Thyroid gland (tissue), 4 donors: ENCODE measurements at regions not wholly inside any gene's neighbourhood (a gene's known extent, or its start where the extent isn't known, plus 50 kb on each side); places are given as distances from the start of the nearest gene placed in this dataset.

Experiments
- CTCF ChIP-seq, 6 experiments: fragments of 200-600 bp in 3 of 6; fragments of 450-650 bp in 3 of 6; sonication (generic) in 3 of 6; IDR thresholded peaks; one replicate each; pipeline ENCODE4 v1.5.1; 2016 to 2019; ENCODE audit warnings: antibody characterized with exemption in 6 of 6, mild to moderate bottlenecking in 2 of 6, inconsistent platforms in 1 of 6, moderate library complexity in 1 of 6
- POLR2A ChIP-seq, 2 donors: fragments of 450-650 bp; IDR thresholded peaks; one replicate each; pipeline ENCODE4 v1.6.1; 2017; ENCODE audit warnings: antibody characterized with exemption in 2 of 2, mild to moderate bottlenecking in 2 of 2, moderate library complexity in 1 of 2

GRCh38 chr2:200179151-200179550, 127.3 kb upstream of the SPATS2L start:
- TF ChIP-seq POLR2A (IDR thresholded peaks at IDR 0.05) (no peak), CTCF (IDR thresholded peaks at IDR 0.05) (no peak)
